Stomach (tissue), 8 donors: ENCODE measurements at regions not wholly inside any gene's neighbourhood (a gene's known extent, or its start where the extent isn't known, plus 50 kb on each side); places are given as distances from the start of the nearest gene placed in this dataset.

Source experiments
- DNase-seq, 2 donors: peaks; one replicate each; pipeline versions ENCODE4 v3.0.0 to v3.0.0-alpha.2; 2013 to 2019
- H3K27ac ChIP-seq, 5 donors: fragments of 200-600 bp in 4 of 5; sonication (generic) in 4 of 5; one replicate each; pipeline ENCODE4 v1.5.1; 2013 to 2019; ENCODE audit warnings: mild to moderate bottlenecking in 1 of 5, moderate library complexity in 1 of 5
- H3K27me3 ChIP-seq, 3 donors: fragments of 200-600 bp; sonication (generic); one replicate each; pipeline ENCODE4 v1.5.1; 2017 to 2019; ENCODE audit warnings: mixed run types in 1 of 3
- H3K36me3 ChIP-seq, 4 donors: fragments of 200-600 bp; sonication (generic); 1 replicate in 3 of 4; 2 replicates in 1 of 4; pipeline ENCODE4 v1.5.1; 2016 to 2019
- H3K4me1 ChIP-seq, 4 donors: fragments of 200-600 bp; sonication (generic); one replicate each; pipeline ENCODE4 v1.5.1; 2016 to 2019
- H3K4me3 ChIP-seq, 4 donors: fragments of 200-600 bp; sonication (generic) in 3 of 4; one replicate each; pipeline ENCODE4 v1.5.1; 2016 to 2019; ENCODE audit warnings: mild to moderate bottlenecking in 1 of 4
- H3K9me3 ChIP-seq, 4 donors: fragments of 200-600 bp; sonication (generic); one replicate each; pipeline ENCODE4 v1.5.1; 2016 to 2019
- CTCF ChIP-seq, 7 experiments: fragments of 450-650 bp in 4 of 7; fragments of 200-600 bp in 3 of 7; sonication (generic) in 3 of 7; IDR thresholded peaks; one replicate each; pipeline ENCODE4 v1.5.1; 2016 to 2019; ENCODE audit warnings: antibody characterized with exemption in 7 of 7, control low read depth in 2 of 7, mild to moderate bottlenecking in 1 of 7
- EP300 ChIP-seq: sonication (generic); formaldehyde crosslinking; IDR thresholded peaks from one replicate; pipeline ENCODE4 v1.6.1; 2017; ENCODE audit warnings: antibody characterized with exemption
- POLR2A ChIP-seq, 4 donors: fragments of 450-650 bp; IDR thresholded peaks; one replicate each; pipeline ENCODE4 v1.6.1; 2016; ENCODE audit warnings: antibody characterized with exemption in 4 of 4, control low read depth in 2 of 4, mild to moderate bottlenecking in 1 of 4, moderate library complexity in 1 of 4
- POLR2AphosphoS5 ChIP-seq, 3 donors: sonication (generic); formaldehyde crosslinking; IDR thresholded peaks; one replicate each; pipeline ENCODE4 v1.6.1; 2016; ENCODE audit warnings: antibody characterized with exemption in 3 of 3
- WGBS, 5 donors: extraction: QIAGEN DNeasy Blood & Tissue Kit in 3 of 5; methylation state at CpG; one replicate each; pipeline versions ENCODE4 v1.1.5 to v1.1.7; 2013 to 2018; 5-methylcytosine and 5-hydroxymethylcytosine counted together
- intact Hi-C: fragments of 100-400 bp; cut with DNase I; formaldehyde crosslinking; loops from one replicate; pipeline ENCODE4 v1.15.1; 2023; ENCODE audit warnings: low total_unique reads
- donor health status: healthy with polysubstance abuse.
- donor health status: Bipolar disorder and iron deficiency.
- donor health status: healthy.

- intact Hi-C loops = no loop called here
- Histone ChIP-seq H3K27me3 (no peaks in the 10 kb centered on the region), H3K4me1 (no peaks in the 10 kb centered on the region), H3K9me3 (no peaks in the 10 kb centered on the region), H3K36me3 (no peaks in the 10 kb centered on the region), H3K27ac (no peak overlapping the region), H3K4me3 (no peak overlapping the region)
- 64 to 86% (median 71%) methylated on average over 4 of the region's 4 CpGs for WGBS, 5 donors
- TF ChIP-seq EP300 (no peak), POLR2AphosphoS5 (IDR thresholded peaks at IDR 0.05) (no peak), CTCF (IDR thresholded peaks at IDR 0.05) (no peak), POLR2A (IDR thresholded peaks at IDR 0.05) (no peak)
- no peak for DNase-seq
Measured at GRCh38 chrX:20606831-20607230, 340.1 kb upstream of the RPS6KA3 start.

- H3K9me3 ChIP-seq = no peaks in the 10 kb centered on the region
- no peaks in the 10 kb centered on the region for H3K4me1 ChIP-seq
- no peak overlapping the region for H3K4me3 ChIP-seq
- H3K27ac ChIP-seq = no peak overlapping the region
- TF ChIP-seq POLR2A (IDR thresholded peaks at IDR 0.05) (no peak), POLR2AphosphoS5 (IDR thresholded peaks at IDR 0.05) (no peak), CTCF (IDR thresholded peaks at IDR 0.05) (no peak), EP300 (no peak)
- H3K27me3 ChIP-seq = no peaks in the 10 kb centered on the region
- WGBS, 5 donors = 37 to 59% (median 55%) methylated on average over 2 of the region's 2 CpGs
- no peaks in the 10 kb centered on the region for H3K36me3 ChIP-seq
- intact Hi-C loops = no loop called here
- DNase-seq = no peak
Measured at GRCh38 chrX:20596856-20597255, 330.1 kb upstream of the RPS6KA3 start.

GRCh38 chrX:20595928-20596575, 329.3 kb upstream of the RPS6KA3 start:
- Histone ChIP-seq H3K9me3 (no peaks in the 10 kb centered on the region), H3K4me1 (no peaks in the 10 kb centered on the region), H3K36me3 (no peaks in the 10 kb centered on the region), H3K4me3 (no peak overlapping the region), H3K27me3 (no peaks in the 10 kb centered on the region), H3K27ac (no peak overlapping the region)
- intact Hi-C loops = no loop called here
- 30 to 50% (median 38%) methylated on average over 4 to 6 of the region's 6 CpGs for WGBS, 5 donors
- no peak for DNase-seq
- TF ChIP-seq EP300 (no peak), CTCF (IDR thresholded peaks at IDR 0.05) (no peak), POLR2AphosphoS5 (IDR thresholded peaks at IDR 0.05) (no peak), POLR2A (IDR thresholded peaks at IDR 0.05) (no peak)

- no peaks in the 10 kb centered on the region for H3K27me3 ChIP-seq
- peaks cover 0 to 5% (median 0%) of the 10 kb centered on the region in 4 donors for H3K9me3 ChIP-seq
- H3K27ac ChIP-seq = no peak overlapping the region
- DNase-seq = no peak
- H3K4me3 ChIP-seq = no peak overlapping the region
- no peaks in the 10 kb centered on the region for H3K4me1 ChIP-seq
- WGBS, 5 donors = 40 to 52% (median 44%) methylated on average over 2 of the region's 2 CpGs
- no peaks in the 10 kb centered on the region for H3K36me3 ChIP-seq
- TF ChIP-seq CTCF (IDR thresholded peaks at IDR 0.05) = no peak
- no peak for TF ChIP-seq POLR2A (IDR thresholded peaks at IDR 0.05)
- TF ChIP-seq EP300 = no peak
- no peak for TF ChIP-seq POLR2AphosphoS5 (IDR thresholded peaks at IDR 0.05)
- intact Hi-C loops = no loop called here
Measured at GRCh38 chrX:20594985-20595384, 328.3 kb upstream of the RPS6KA3 start.
